ENCODE measurements at regions not wholly inside any gene's neighbourhood (a gene's known extent, or its start where the extent isn't known, plus 50 kb on each side); places are given as distances from the start of the nearest gene placed in this dataset.
A peak's percentile ranks its signal among the peaks of the same experiment; 100 is the strongest.
"Not testable (repeated sequence)": the region's sequence is repeated elsewhere in the genome, so short reads cannot be mapped to it uniquely, and the experiment has no call there.

DNA sequence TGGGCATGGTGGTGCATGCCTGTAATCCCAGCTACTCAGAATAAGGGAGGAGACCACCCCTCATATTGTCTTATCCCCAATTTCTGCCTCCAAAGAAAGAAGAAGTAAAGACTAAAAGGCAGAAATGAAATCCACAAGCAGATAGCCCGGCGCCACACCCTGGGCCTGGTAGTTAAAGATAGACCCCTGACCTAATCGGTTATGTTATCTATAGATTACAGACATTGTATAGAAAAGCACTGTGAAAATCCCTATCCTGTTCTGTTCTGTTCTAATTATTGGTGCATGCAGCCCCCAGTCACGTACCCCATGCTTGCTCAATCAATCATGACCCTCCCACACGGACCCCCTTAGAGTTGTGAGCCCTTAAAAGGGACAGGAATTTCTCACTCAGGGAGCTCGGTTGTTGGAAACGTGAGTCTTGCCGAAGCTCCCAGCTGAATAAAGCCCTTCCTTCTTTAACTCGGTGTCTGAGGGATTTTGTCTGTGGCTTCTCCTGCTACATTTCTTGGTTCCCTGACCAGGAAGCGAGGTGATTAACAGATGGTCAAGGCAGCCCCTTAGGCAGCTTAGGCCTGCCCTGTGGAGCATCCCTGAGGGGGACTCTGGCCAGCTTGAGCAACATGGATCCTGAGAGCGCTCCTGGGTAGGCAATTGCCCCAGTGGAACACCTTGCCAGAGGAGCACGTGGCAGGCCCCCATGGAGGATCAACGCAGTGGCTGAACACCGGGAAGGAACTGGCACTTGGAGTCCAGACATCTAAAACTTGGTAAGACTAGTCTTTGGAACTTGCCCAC is 188.7 kb upstream of the NDUFV2 start:
- not testable (repeated sequence) for DNase-seq (ENCODE audit: low read depth)

DNA sequence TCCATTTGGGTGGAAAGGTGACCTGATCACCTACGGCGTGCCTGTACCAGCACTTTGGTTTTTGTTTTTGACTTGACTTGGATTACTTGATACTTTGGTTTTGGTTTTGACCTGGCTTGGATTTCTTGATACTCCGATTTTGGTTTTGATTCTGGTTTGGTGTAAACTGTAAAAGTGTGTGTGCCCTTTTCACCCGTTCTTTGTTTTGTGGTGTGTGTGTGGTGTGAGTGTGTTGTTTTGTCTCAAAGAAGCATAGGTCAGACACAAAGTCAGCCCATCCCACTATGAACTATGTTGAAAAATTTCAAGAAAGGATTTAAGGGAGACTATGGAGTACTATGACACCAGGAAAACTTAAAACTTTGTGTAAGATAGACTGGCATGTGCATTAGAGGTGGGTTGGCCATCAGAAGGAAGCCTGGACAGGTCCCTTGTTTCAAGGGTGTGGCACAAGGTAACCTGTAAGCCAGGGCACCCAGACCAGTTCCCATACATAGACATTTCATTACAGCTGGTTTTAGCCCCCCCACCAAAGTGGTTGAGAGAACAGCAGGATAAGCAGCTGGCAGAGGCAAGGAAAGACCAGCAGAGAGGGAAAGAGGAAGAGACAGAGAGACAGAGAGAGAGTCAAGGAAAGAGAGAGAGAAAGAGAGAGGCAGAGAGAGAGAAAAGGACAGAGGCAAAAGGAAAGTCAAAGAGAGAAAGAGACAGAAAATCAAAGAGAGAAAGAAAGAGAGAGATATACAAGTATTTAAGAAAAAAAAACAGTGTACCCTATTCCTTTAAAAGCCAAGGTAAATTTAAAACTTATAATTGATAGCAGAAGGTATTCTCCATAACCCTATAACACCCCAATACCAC is 187.9 kb upstream of the NDUFV2 start:
- DNase-seq (ENCODE audit: low read depth): not testable (repeated sequence)

DNA sequence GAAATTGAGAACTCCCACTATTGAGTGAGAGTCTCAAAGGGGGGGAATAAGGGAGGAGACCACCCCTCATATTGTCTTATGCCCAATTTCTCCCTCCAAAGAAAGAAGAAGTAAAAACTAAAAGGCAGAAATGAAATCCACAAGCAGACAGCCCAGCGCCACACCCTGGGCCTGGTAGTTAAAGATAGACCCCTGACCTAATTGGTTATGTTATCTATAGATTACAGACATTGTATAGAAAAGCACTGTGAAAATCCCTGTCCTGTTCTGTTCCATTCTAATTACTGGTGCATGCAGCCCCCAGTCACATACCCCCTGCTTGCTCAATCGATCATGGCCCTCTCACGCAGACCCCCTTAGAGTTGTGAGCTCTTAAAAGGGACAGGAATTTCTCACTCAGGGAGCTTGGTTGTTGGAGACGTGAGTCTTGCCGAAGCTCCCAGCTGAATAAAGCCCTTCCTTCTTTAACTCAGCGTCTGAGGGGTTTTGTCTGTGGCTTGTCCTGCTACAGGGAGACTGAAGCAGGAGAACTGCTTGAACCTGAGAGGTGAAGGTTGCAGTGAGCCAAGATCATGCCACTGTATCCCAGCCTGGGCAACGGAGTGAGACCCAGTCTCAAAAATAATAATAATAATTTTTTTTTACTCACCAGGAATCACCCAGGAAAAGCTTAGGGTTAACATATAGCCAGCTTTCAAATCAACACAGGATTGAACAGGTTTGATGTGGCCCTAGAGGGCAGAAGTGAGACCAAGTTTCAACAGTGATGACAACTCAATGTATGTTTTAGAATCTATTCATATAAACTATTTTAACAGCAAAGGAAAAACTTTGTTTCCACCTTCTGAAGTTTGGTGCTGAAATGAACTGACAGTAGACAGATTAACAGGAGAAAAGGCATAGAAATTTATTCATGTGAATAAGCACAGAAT is 181.4 kb upstream of the NDUFV2 start:
- DNase-seq (ENCODE audit: low read depth): not testable (repeated sequence)

DNA sequence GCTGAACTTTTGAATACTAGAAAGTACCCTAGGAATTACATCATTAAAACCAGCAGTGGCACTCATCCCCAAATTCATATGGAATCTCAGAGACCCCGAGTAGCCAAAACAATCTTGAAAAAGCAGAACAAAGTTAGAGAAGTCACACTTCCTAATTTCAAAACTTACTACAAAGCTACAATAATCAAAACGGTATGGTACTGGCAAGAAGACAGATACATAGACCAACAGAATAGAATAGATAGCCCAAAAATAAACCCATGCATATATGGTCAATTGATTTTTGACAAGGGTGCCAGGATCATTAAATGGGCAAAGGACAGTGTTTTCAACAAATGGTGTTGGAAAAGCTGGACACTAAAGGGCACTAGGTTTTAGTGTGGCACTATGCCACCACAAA is 176.0 kb upstream of the NDUFV2 start:
- DNase-seq (ENCODE audit: low read depth): no peak

DNA sequence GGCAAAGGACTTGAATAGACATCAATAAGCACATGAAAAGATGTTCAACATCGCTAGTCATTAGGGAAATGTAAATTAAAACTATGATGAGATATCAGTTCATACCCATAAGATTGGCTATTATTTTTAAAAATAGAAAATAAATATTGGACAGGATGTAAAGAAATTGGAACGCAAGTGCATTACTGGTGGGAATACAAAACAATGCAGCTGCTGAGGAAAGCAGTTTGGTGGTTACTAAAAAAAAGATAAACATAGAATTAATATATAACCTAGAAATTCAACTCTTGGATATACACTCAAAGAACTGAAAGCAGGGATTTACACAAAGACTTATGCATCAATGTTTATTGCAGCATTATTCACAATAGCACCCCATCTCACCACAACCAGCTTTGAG is 174.5 kb upstream of the NDUFV2 start:
- no peak for DNase-seq (ENCODE audit: low read depth)

DNA sequence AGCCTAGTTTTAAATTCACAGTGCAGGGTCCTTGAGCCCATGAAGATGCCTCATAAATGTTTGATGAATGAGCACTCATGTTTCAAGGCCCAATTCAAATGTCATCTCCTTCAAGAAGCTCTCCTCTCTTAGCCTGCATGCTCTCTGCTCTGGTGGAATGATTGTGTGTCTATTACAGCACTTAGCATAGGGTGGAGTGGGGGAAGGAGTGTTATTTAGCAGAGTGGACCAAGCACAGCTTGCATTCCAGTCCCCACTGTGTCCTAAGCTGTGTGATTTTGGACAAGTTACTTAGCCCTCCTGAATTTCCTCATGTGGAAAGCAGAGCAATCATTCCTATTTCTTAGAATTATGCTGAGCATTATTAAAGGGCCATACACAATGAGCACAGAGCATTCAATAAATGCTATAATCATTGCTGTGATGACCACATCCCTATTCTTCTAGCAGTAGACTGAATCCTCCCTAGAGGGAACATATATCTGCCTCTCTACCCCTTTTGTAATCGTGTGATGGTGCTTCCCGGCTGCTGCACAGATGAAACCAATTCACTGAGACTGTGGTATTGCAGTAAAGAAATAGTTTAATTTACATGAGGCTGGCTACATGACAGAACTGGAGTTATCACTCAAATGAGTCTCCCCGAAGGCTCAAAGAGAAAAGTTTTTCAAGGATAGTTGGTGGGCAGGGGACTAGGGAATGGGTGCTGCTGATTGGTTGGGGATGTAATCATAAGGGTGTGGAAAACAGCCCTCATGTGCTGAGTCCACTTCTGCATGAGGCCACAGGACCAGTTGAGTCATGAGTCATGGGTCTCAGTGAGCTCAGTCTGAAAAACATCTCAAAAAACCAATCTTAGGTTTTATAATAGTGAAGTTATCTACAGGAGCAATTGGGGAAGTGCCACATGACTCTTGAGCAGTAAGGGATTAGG is 173.4 kb upstream of the NDUFV2 start:
- no peak for DNase-seq (ENCODE audit: low read depth)

DNA sequence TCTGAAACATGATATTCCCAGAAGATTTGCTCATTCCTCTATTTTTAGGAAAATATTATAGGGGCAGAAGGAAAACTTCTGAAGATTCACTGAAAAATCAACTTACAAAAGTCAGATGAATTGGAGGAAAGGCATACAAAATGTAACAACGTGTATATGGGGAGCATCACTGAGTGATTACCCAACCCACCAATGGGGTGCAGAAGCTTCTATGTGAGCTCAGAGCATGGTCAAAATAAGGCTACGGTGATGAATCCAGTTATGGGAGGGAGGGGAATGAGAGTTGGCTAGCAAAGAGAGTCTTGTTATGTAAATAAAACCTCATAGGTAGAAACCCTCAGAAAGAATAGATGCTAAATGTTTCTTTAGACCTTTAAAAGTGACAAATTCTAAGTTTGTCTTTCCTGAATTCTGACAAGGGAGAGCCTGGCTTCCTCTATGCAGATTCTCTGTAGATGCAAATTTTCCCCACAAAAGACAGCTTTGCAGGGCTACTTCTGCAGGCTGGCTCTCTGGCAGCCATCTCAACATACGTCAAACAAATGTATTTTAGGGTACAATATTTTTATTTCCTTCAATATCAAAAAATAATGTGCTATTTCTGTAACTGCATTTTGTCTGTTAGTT is 171.4 kb upstream of the NDUFV2 start:
- no peak for DNase-seq (ENCODE audit: low read depth)

DNA sequence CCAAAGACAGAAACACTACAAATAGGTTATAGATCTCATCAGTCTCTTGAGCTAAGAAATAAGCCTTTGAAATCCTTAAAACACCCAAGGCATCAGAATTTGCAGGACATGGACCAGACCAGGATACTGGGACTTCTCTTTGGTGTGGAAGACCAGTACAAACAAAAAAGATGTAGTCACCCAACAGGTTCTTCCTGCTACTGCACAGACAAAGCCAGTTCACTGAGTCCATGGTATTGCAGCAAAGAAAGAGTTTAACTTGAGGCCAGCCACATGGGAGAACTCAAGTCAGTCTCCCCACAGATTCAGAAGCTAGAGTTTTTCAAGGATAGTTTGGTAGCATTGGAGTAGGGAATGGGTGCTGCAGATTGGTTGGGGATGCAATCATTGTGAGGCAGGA is 169.6 kb upstream of the NDUFV2 start:
- DNase-seq (ENCODE audit: low read depth): no peak

DNA sequence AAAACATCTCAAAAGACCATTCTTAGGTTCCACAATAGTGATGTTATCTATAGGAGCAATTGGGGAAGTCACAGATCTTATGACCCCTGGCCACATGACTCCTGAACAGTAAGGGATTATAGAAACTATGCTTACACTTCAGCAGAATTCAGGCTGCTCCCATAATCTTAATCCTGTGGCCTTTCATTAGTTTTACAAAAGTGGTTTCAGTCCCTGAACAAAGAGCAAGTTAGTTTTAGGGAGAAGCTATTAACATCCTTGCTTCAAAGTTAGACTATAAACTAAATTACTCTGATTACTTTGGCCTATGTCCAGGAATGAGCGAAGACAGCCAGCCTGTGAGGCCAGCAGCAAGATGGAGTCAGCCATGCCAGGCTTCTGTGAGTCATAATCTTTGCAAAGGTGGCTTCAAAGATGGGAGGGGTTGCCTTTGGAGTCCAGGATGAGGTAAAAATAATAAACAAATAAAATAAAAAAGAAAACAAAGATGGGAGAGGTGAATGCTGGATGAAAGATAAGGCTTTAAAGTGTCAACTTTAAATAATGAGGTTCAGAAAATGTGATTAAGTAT is 168.7 kb upstream of the NDUFV2 start:
- no peak for DNase-seq (ENCODE audit: low read depth)

DNA sequence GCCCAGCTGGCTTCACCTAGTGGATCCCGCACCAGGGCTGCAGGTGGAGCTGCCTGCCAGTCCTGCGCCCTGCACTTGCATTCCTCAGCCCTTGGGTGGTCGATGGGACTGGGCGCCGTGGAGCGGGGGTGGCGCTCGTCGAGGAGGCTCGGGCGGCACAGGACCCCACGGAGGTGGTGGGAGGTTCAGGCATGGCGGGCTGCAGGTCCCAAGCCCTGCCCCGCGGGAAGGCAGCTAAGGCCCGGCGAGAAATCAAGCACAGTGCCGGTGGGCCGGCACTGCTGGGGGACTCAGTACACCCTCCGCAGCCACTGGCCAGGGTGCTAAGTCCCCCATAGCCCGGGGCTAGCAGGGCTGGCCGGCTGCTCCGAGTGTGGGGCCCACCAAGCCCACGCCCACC is 167.2 kb upstream of the NDUFV2 start:
- DNase-seq (ENCODE audit: low read depth): not testable (repeated sequence)

DNA sequence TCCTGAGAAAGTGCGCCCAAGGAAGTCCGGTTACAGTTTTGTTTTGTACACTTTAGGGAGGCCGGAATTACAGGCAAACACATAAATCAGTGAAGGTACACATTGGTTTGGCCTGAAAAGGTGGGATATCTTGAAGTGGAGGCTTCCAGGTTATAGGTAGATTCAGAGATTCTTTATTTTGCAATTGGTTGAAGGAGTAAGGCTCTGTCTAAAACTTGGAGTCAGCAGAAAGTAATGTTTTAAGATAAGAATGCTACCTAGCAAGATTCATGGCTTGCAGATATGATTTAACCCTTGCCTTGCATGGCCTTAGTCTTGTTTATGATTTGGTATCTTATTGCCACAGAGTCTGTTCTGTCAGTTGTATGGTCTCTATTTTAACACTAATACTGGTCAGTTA is 165.9 kb upstream of the NDUFV2 start:
- DNase-seq (ENCODE audit: low read depth): no peak

DNA sequence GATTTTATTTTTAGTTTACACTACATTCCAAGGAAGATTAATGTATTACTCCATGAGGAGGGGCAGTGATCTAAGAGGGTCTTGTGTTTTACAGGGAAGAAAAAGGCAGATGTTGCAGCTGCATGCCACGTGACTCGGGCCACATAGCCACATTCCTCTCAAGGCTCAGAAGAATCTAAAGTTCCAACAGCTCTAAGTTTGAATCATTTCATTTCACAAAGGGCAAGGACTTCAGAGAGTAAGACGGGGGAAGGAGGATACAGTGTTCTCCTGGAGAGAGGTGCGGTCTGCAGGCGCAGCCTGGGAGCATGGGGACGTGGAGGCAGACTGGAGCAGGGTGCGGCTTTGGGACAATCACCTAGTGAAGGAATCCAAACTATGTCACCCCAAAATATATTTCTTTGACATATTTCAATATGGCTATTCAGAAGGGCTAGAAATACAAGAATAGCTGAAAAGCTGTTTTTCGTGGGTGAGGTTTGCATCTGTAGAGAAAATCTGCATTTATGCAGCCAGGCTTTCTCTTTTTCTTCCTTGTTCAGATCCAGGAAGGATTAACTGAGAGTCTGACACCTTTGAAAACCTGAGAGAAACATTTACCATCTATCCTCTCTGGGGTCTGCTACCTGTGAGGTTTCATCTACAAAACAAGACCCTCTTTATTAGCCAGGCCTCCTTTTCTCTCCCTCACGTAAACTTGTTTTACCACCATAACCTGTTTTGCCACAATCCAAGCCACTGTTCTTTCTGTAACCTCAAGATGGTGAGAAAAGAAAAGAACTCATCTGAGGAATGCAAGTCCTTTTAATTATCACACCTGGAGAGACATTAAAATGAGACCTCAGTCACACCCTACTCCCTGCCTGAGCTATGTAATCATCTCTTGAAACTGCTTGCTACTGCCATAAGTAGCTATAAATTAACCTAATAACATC is 165.1 kb upstream of the NDUFV2 start:
- DNase-seq (ENCODE audit: low read depth): no peak

DNA sequence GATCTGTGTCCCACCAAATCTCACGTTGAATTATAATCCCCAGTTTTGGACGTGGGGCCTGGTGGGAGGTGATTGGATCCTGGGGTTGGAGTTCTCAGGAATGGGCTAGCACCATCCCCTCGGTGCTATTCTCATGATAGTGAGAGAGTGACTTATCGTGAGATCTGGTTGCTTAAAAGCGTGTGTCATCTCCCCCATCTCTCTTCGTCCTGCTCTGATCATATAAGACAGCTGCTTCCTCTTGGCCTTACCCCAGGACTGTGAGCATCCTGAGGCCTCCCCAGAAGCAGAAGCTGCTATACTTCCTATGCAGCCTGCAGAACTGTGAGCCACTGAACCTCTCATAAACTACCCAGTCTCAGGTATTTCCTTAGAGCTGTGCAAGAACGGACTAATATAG is 163.7 kb upstream of the NDUFV2 start:
- no peak for DNase-seq (ENCODE audit: low read depth)

DNA sequence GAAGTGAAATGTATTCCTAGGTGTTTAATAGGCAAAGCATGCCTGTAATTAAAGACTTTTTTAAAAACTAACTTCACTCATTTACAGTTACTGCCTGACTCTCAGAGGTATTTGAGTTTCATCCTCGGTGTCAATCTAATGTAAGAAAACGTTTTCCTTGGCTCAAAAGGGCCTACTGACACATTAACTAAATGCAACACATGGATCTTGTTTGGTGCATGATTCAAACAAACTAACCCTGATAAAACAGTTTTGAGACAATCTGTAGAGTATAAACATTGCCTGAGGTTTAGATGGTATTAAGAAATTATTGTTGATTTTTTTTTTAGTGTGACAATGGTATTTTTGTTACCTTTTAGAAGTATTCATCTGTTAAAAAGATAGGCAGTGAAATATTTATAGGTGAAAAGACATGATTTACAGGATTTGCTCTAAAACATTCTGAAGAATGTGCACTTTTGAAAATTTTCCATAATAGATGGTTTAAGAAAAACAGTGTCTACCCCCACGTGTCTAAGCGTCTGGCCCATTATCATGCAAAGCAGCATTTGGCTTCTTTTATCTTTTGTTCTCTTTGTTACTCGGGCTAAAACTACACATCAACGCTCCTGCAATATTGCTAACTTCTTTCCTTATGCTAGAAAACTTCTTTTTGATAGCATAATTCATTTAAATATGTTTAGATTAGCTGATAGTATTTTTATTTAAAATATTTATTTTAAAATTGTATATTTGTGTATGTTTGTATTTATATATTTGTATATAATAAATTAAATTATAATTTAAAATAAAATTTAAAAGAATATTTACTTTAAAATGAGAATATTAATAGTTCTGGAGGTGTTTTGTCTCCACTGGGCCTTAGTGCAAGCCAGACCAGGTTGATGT is 160.2 kb upstream of the NDUFV2 start:
- DNase-seq (ENCODE audit: low read depth): no peak

DNA sequence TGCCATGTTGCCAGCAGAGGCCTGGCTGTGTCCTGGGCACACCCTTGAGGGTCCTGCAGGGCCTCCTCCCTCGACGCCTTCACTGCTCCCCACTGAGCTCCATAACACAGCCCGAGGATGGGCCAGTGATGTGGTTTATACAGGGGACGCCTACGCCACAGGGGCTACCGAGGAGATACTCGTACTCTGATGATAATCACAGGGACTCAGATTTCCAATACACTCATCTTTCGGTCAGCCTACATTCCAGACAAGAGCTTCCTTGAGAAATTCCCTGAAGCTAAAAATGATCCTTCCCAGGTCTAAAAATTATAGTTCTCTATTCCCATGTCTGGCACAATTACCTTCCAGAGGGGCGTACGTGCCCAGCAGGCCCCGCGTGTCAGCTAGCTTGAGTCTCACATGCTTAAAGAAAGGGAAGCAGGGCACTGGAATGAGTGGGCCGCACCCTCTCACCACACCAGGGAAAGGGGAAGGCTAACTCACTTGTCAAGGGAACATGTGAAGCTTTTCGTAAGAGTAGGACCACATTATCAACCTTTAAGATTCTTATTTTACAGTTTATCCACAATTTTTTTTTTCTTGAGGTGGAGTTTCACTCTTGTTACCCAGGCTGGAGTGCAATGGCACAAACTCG is 159.5 kb upstream of the NDUFV2 start:
- no peak for DNase-seq (ENCODE audit: low read depth)

DNA sequence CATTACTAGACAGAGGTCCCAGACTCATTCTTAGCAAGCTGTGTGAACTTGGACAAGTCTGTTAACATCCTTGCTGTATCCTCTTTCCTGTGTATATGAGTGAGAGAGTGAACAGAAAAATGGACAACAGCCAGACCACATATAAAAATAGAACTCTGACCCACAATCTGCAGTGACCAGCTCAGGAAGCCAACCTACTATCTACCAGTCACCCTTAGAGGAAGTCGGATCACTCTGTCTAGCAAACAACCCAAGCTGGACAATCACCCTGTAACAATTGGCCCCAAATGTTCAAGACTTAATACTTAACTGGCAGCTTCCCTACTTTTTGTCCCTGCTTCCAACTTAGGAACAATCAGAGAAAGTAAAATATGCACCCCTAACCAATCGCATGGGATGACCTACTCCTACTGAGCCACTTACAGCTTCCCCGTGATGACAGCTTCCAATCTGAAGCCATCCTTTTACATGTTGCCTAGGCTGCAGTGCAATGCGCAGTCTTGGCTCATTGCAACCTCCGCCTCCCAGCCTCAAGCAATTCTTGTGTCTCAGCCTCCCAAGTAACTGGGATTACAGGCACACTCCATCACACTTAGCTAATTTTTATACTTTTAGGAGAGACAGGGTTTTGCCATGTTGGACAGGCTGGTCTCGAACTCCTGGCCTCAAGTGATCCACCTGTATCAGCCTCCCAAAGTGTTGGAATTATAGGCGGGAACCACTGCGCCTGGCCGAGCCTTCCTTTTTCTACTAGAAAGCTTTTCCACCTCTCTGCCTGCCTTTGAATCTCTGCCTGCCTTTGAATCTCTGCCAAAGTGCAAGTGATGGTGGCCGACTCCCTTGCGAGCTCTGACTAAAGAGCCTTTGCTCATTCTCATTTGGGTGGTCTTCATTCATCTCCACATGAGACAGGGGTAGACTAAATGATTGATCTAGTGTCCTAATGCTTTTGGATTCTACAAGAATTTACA is 158.3 kb upstream of the NDUFV2 start:
- peak; percentile 57 for DNase-seq (ENCODE audit: low read depth)

All from HS-27A (cell line).